Astrocyte (in vitro differentiated cells and primary cell): ENCODE measurements at regions not wholly inside any gene's neighbourhood (a gene's known extent, or its start where the extent isn't known, plus 50 kb on each side); places are given as distances from the start of the nearest gene placed in this dataset.
"Not testable (repeated sequence)": the region's sequence is repeated elsewhere in the genome, so short reads cannot be mapped to it uniquely, and the experiment has no call there.

Experiments
- DNase-seq: peaks from one replicate; pipeline ENCODE4 v3.0.0-alpha.2; 2010; ENCODE audit warnings: low read depth
- FAIRE-seq: peaks from 2 replicates; lab custom pipeline; 2011; peaks lifted over from hg19 to GRCh38; lab: Jason Lieb, UNC
- H2AFZ ChIP-seq: 2 replicates; pipeline ENCODE4 v1.6.0; 2012; ENCODE audit warnings: low read depth, low read length, inconsistent platforms
- H3K27ac ChIP-seq: 2 replicates; pipeline ENCODE4 v1.5.1; 2011; ENCODE audit warnings: low read depth, low read length, inconsistent platforms
- H3K27me3 ChIP-seq: 2 replicates; pipeline ENCODE4 v1.6.0; 2011; ENCODE audit warnings: low read length, inconsistent platforms; ENCODE audit not compliant: insufficient read depth
- H3K36me3 ChIP-seq: 2 replicates; pipeline ENCODE4 v1.5.1; 2011; ENCODE audit warnings: low read length, inconsistent platforms; ENCODE audit not compliant: insufficient read depth
- H3K4me1 ChIP-seq: 2 replicates; pipeline ENCODE4 v1.5.1; 2011; ENCODE audit warnings: low read length, inconsistent platforms; ENCODE audit not compliant: insufficient read depth
- H3K4me2 ChIP-seq: 2 replicates; pipeline ENCODE4 v1.6.0; 2012; ENCODE audit warnings: low read length, inconsistent platforms
- H3K4me3 ChIP-seq: 2 replicates; pipeline ENCODE4 v1.5.1; 2011; ENCODE audit warnings: low read depth, mild to moderate bottlenecking, low read length, inconsistent platforms; ENCODE audit not compliant: insufficient read depth
- H3K79me2 ChIP-seq: 2 replicates; pipeline ENCODE4 v1.6.0; 2012; ENCODE audit warnings: mild to moderate bottlenecking, low read length, inconsistent platforms; ENCODE audit not compliant: insufficient read depth
- H3K9ac ChIP-seq: 2 replicates; pipeline ENCODE4 v1.6.0; 2012; ENCODE audit warnings: mild to moderate bottlenecking, low read length, inconsistent platforms
- H3K9me3 ChIP-seq: 2 replicates; pipeline ENCODE4 v1.5.1; 2012; ENCODE audit warnings: low read depth, mild to moderate bottlenecking, low read length, inconsistent platforms; ENCODE audit not compliant: insufficient read depth
- H4K20me1 ChIP-seq: 2 replicates; pipeline ENCODE4 v1.6.0; 2012; ENCODE audit warnings: low read length, inconsistent platforms; ENCODE audit not compliant: insufficient read depth
- H3K27ac Mint-ChIP-seq: one replicate; pipeline ENCODE4 v1.8.0; 2021; ENCODE audit warnings: mild to moderate bottlenecking, mixed read lengths; ENCODE audit not compliant: unreplicated experiment
- H3K27me3 Mint-ChIP-seq: one replicate; pipeline ENCODE4 v1.8.0; 2021; ENCODE audit warnings: low read depth, mixed read lengths; ENCODE audit not compliant: unreplicated experiment
- H3K36me3 Mint-ChIP-seq: one replicate; pipeline ENCODE4 v1.8.0; 2021; ENCODE audit warnings: low read depth, mixed read lengths; ENCODE audit not compliant: unreplicated experiment
- H3K4me1 Mint-ChIP-seq: one replicate; pipeline ENCODE4 v1.8.0; 2021; ENCODE audit warnings: low read depth, mixed read lengths; ENCODE audit not compliant: unreplicated experiment
- H3K4me3 Mint-ChIP-seq: one replicate; pipeline ENCODE4 v1.8.0; 2021; ENCODE audit warnings: mild to moderate bottlenecking, moderate library complexity, mixed read lengths; ENCODE audit not compliant: unreplicated experiment
- H3K9me3 Mint-ChIP-seq: one replicate; pipeline ENCODE4 v1.8.0; 2021; ENCODE audit warnings: mild to moderate bottlenecking, mixed read lengths; ENCODE audit not compliant: unreplicated experiment
- EZH2 ChIP-seq: IDR thresholded peaks from 2 replicates; pipeline ENCODE4 v1.6.1; 2012; ENCODE audit warnings: mild to moderate bottlenecking, low read length, inconsistent platforms; ENCODE audit not compliant: insufficient read depth
- TF ChIP-seq, protein P1 (sequence below): IDR thresholded peaks from 2 replicates; pipeline ENCODE4 v1.5.1; 2011; ENCODE audit warnings: low read depth, mild to moderate bottlenecking, inconsistent platforms, low read length, moderate library complexity; ENCODE audit not compliant: insufficient read depth

- H3K36me3 Mint-ChIP-seq, result no peaks in the 10 kb centered on the region
- H3K9me3 Mint-ChIP-seq, result no peaks in the 10 kb centered on the region
- Histone ChIP-seq H3K4me1 (no peaks in the 10 kb centered on the region), H3K36me3 (no peaks in the 10 kb centered on the region), H3K27ac (no peak overlapping the region), H3K27me3 (no peaks in the 10 kb centered on the region), H3K9me3 (no peaks in the 10 kb centered on the region), H3K9ac (no peak overlapping the region), H3K79me2 (no peaks in the 10 kb centered on the region), H2AFZ (no peak overlapping the region), H3K4me3 (no peak overlapping the region), H3K4me2 (no peak overlapping the region), H4K20me1 (no peaks in the 10 kb centered on the region)
- no peak overlapping the region for H3K27ac Mint-ChIP-seq
- TF ChIP-seq, protein P1, sequence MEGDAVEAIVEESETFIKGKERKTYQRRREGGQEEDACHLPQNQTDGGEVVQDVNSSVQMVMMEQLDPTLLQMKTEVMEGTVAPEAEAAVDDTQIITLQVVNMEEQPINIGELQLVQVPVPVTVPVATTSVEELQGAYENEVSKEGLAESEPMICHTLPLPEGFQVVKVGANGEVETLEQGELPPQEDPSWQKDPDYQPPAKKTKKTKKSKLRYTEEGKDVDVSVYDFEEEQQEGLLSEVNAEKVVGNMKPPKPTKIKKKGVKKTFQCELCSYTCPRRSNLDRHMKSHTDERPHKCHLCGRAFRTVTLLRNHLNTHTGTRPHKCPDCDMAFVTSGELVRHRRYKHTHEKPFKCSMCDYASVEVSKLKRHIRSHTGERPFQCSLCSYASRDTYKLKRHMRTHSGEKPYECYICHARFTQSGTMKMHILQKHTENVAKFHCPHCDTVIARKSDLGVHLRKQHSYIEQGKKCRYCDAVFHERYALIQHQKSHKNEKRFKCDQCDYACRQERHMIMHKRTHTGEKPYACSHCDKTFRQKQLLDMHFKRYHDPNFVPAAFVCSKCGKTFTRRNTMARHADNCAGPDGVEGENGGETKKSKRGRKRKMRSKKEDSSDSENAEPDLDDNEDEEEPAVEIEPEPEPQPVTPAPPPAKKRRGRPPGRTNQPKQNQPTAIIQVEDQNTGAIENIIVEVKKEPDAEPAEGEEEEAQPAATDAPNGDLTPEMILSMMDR, result no peak
- no peak for TF ChIP-seq EZH2
- FAIRE-seq (no peak), DNase-seq (no peak)
- H3K4me1 Mint-ChIP-seq, result no peaks in the 10 kb centered on the region
- H3K27me3 Mint-ChIP-seq, result no peaks in the 10 kb centered on the region
- no peak overlapping the region for H3K4me3 Mint-ChIP-seq
Measured at GRCh38 chr13:72617186-72617585, 110.2 kb downstream of the MZT1 start.

- not testable (repeated sequence) for H3K27ac Mint-ChIP-seq, H3K9ac ChIP-seq
Measured at GRCh38 chr13:72610251-72610891, 117.1 kb downstream of the MZT1 start.

DNA sequence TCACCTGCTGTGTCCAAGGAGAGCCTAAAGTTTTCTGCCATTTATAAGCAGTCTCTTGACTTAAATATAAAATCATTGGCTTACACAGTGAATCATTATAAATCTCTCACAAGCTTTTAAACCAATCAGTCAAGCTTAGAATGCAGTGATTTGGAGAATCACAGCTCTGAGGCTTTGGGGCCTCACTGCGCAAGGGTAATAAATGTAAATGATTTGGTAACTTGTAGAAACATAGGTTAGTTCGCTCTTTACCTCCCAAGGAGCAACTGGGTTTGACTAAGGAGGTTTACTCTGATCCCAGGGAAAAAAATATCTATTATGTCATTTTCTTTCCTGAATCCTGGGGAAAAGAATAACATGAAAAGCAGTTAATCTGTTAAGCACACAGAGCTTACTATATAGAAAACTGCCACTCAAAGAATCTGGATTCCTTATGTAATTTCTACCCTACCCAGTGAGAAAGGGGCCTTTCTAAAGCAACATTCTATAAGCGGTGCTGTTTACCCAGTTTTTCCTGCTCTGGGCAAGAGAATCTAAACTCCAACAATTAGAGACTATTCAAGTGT, 128.2 kb downstream of the MZT1 start:
- no peaks in the 10 kb centered on the region for H3K4me1 ChIP-seq
- Mint-ChIP-seq H3K4me1 (no peaks in the 10 kb centered on the region), H3K27ac (no peak overlapping the region), H3K9me3 (no peaks in the 10 kb centered on the region), H3K36me3 (no peaks in the 10 kb centered on the region), H3K4me3 (no peak overlapping the region), H3K27me3 (no peaks in the 10 kb centered on the region)
- FAIRE-seq (no peak), DNase-seq (no peak)
- H2AFZ ChIP-seq, result no peak overlapping the region
- H3K9ac ChIP-seq, result no peak overlapping the region
- H3K27me3 ChIP-seq, result no peaks in the 10 kb centered on the region
- no peaks in the 10 kb centered on the region for H3K79me2 ChIP-seq
- no peaks in the 10 kb centered on the region for H3K36me3 ChIP-seq
- H3K27ac ChIP-seq, result no peak overlapping the region
- no peak overlapping the region for H3K4me2 ChIP-seq
- H4K20me1 ChIP-seq, result no peaks in the 10 kb centered on the region
- H3K4me3 ChIP-seq, result no peak overlapping the region
- TF ChIP-seq EZH2, result no peak
- TF ChIP-seq, protein P1, result no peak
- no peaks in the 10 kb centered on the region for H3K9me3 ChIP-seq

More at GRCh38 chr13:72610251-72610891, 117.1 kb downstream of the MZT1 start:
- not testable (repeated sequence) for H2AFZ ChIP-seq, DNase-seq, H3K9me3 Mint-ChIP-seq, H3K27me3 ChIP-seq, H3K4me2 ChIP-seq, FAIRE-seq, H4K20me1 ChIP-seq, H3K36me3 Mint-ChIP-seq, H3K4me3 ChIP-seq, H3K9me3 ChIP-seq, H3K4me1 Mint-ChIP-seq, H3K27me3 Mint-ChIP-seq, H3K27ac ChIP-seq, H3K4me3 Mint-ChIP-seq, H3K4me1 ChIP-seq, H3K36me3 ChIP-seq, H3K79me2 ChIP-seq
